ENCODE measurements at regions not wholly inside any gene's neighbourhood (a gene's known extent, or its start where the extent isn't known, plus 50 kb on each side); places are given as distances from the start of the nearest gene placed in this dataset.

DNA sequence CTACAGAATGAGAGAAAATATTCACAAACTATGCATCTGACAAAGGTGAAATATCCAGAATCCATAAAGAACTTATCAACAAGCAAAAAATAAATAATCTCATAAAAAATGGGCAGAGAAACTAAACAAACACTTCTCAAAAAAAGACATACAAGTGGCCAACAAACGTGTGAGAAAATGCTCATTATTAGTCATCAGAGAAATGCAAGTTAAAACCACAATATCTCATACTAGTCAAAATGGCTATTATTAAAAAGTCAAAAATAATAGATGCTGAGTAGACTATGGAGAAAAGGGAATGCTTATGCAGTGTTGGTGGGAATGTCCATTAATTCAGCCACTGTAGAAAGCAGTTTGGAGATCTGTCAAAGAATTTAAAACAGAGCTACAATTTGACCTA lies 533.3 kb downstream of the TMA16 start:
- TF ChIP-seq, protein P1, sequence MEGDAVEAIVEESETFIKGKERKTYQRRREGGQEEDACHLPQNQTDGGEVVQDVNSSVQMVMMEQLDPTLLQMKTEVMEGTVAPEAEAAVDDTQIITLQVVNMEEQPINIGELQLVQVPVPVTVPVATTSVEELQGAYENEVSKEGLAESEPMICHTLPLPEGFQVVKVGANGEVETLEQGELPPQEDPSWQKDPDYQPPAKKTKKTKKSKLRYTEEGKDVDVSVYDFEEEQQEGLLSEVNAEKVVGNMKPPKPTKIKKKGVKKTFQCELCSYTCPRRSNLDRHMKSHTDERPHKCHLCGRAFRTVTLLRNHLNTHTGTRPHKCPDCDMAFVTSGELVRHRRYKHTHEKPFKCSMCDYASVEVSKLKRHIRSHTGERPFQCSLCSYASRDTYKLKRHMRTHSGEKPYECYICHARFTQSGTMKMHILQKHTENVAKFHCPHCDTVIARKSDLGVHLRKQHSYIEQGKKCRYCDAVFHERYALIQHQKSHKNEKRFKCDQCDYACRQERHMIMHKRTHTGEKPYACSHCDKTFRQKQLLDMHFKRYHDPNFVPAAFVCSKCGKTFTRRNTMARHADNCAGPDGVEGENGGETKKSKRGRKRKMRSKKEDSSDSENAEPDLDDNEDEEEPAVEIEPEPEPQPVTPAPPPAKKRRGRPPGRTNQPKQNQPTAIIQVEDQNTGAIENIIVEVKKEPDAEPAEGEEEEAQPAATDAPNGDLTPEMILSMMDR (IDR thresholded peaks at IDR 0.05): no peak
- no peak for ATAC-seq (ENCODE audit: low FRiP score)
- DNase-seq (ENCODE audit: low spot score): no peak

- DNase-seq (ENCODE audit: low spot score) (no peak), ATAC-seq (ENCODE audit: low FRiP score) (no peak)
- TF ChIP-seq, protein P1 (IDR thresholded peaks at IDR 0.05): no peak
These were observed 545.0 kb downstream of the TMA16 start for GRCh38 chr4:164039482-164039881.

DNA sequence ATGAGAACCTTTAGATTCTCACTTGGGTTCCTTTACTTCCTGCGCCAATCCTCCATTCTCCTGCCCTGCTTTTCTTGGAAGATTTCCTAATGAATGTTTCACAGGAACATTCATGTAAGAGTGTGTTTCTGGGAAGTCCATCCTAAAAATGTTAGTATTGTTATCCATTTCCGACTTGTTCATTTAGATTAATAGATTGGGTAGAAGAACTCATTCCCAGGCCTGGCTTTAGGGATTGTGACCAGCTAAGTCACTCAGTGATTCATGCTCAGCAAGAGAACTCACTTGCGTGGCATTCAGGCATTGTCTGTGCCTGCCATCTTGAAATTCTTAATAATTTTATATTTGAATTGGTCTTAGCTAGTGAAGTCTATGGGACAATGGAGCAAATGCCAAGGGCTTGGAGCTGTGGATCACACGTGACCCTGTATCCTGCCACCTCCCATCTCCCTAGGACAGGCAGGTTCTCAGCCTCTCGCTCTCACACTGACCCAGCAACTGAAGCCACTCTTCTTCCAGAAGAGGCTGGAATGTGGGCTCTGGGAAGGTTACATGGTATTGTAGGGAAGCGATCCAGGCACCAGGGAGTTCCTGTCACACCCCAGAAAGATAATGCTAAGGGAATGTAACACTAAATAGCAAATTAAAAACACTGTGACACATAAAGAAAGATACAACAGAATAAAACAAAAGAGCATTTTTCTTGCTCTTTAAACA lies 562.1 kb downstream of the TMA16 start:
- ATAC-seq (ENCODE audit: low FRiP score) (no peak), DNase-seq (ENCODE audit: low spot score) (no peak)
- TF ChIP-seq, protein P1 (IDR thresholded peaks at IDR 0.05): no peak

GRCh38 chr4:164058776-164059445 lies 564.4 kb downstream of the TMA16 start:
- ATAC-seq (ENCODE audit: low FRiP score) (no peak), DNase-seq (ENCODE audit: low spot score) (no peak)
- TF ChIP-seq, protein P1 (IDR thresholded peaks at IDR 0.05): no peak

DNA sequence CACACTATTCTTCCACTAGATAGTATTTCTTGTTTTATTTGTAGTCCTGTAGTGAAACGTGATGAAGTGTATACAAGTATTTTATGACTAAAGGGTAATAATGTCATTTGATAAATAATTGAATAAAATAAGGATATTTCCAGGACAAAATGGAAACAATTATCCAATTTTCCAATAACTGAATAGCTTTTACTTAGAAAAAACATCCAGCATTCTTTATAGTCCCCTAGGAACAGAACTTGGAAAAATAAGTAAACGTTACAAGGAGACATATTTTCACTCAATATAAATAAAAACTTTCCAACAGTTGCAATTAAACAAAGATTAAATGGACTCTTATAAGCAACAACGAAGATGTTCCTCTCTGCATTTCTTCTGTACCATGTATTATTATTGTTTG lies 566.0 kb downstream of the TMA16 start:
- no peak for ATAC-seq (ENCODE audit: low FRiP score)
- DNase-seq (ENCODE audit: low spot score): no peak
- TF ChIP-seq, protein P1 (IDR thresholded peaks at IDR 0.05): no peak

- DNase-seq (ENCODE audit: low spot score) (no peak), ATAC-seq (ENCODE audit: low FRiP score) (no peak)
- TF ChIP-seq, protein P1 (IDR thresholded peaks at IDR 0.05): no peak
These were observed 573.9 kb downstream of the TMA16 start for GRCh38 chr4:164068392-164068791.

DNA sequence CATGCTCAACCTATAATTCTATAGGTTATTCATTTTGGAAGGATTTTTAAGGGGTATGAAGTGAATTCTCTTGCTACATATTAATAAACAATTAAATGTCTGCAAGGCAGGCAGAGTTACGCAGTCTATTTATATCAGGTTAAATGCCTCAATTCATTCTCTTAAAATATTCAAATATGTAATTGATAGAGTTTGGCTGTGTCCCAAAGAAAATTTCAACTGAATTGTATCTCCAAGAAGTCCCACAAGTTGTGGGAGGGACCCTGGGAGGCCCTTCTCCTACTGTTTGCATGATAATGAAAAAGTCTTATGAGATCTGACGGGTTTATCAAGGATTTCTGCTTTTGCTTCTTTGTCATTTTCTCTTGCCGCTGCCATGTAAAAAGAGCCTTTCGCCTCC lies 576.1 kb downstream of the TMA16 start:
- DNase-seq (ENCODE audit: low spot score): no peak
- TF ChIP-seq, protein P1 (IDR thresholded peaks at IDR 0.05): no peak
- no peak for ATAC-seq (ENCODE audit: low FRiP score)

Measured in omental fat pad (tissue), 3 donors.